ENCODE measurements at regions not wholly inside any gene's neighbourhood (a gene's known extent, or its start where the extent isn't known, plus 50 kb on each side); places are given as distances from the start of the nearest gene placed in this dataset.

- no peak for DNase-seq
Measured at GRCh38 chr12:126139355-126139754, 1074.1 kb downstream of the AACS start.

- no peak for DNase-seq
Measured at GRCh38 chr12:126144603-126145002, 1079.4 kb downstream of the AACS start.

- no peak for DNase-seq
Measured at GRCh38 chr12:126147321-126147720, 1082.1 kb downstream of the AACS start.

- DNase-seq, result no peak
Measured at GRCh38 chr12:126156806-126157574, 1091.8 kb downstream of the AACS start.

- DNase-seq, result no peak
Measured at GRCh38 chr12:126157575-126157966, 1092.3 kb downstream of the AACS start.

- DNase-seq, result no peak
Measured at GRCh38 chr12:126159139-126159538, 1093.9 kb downstream of the AACS start.

- no peak for DNase-seq
Measured at GRCh38 chr12:126160912-126161311, 1095.7 kb downstream of the AACS start.

- DNase-seq, result no peak
Measured at GRCh38 chr12:126163984-126164383, 1098.7 kb downstream of the AACS start.

- no peak for DNase-seq
Measured at GRCh38 chr12:126171937-126172559, 1106.8 kb downstream of the AACS start.

GRCh38 chr12:126182619-126183236 is 1117.5 kb downstream of the AACS start:
- no peak for DNase-seq

GRCh38 chr12:126185025-126185424 is 1119.8 kb downstream of the AACS start:
- no peak for DNase-seq

GRCh38 chr12:126189856-126190255 is 1124.6 kb downstream of the AACS start:
- DNase-seq, result no peak

- no peak for DNase-seq
Measured at GRCh38 chr12:126191031-126191891, 1126.0 kb downstream of the AACS start.

GRCh38 chr12:126191949-126192348 is 1126.7 kb downstream of the AACS start:
- DNase-seq, result no peak

GRCh38 chr12:126193190-126193589 is 1128.0 kb downstream of the AACS start:
- no peak for DNase-seq

- DNase-seq, result no peak
Measured at GRCh38 chr12:126196263-126196662, 1131.0 kb downstream of the AACS start.

- DNase-seq, result no peak
Measured at GRCh38 chr12:126198516-126198915, 1133.3 kb downstream of the AACS start.

- no peak for DNase-seq
Measured at GRCh38 chr12:126198966-126199692, 1133.9 kb downstream of the AACS start.

- DNase-seq, result no peak
Measured at GRCh38 chr12:126201981-126202537, 1136.8 kb downstream of the AACS start.

- no peak for DNase-seq
Measured at GRCh38 chr12:126204326-126204725, 1139.1 kb downstream of the AACS start.

GRCh38 chr12:126210026-126210425 is 1144.8 kb downstream of the AACS start:
- DNase-seq, result no peak

GRCh38 chr12:126210448-126210847 is 1145.2 kb downstream of the AACS start:
- no peak for DNase-seq
